Neural progenitor cell (in vitro differentiated cells): ENCODE measurements at regions not wholly inside any gene's neighbourhood (a gene's known extent, or its start where the extent isn't known, plus 50 kb on each side); places are given as distances from the start of the nearest gene placed in this dataset.

Experiments used
- DNase-seq: peaks from one replicate; pipeline ENCODE4 v3.0.0-alpha.2; 2016; ENCODE audit warnings: low spot score
- H2AFZ ChIP-seq: fragments of 200-600 bp; sonication (generic); replicated peaks from 2 replicates; pipeline ENCODE4 v1.6.1; 2016; ENCODE audit warnings: antibody characterized with exemption
- H3F3A ChIP-seq: fragments of 200-600 bp; sonication (generic); 2 replicates; pipeline ENCODE4 v1.6.1; 2016; ENCODE audit warnings: antibody characterized with exemption, low read depth
- H3K27ac ChIP-seq: fragments of 200-600 bp; sonication (generic); 2 replicates; pipeline ENCODE4 v1.5.1; 2016; ENCODE audit warnings: mild to moderate bottlenecking
- H3K27me3 ChIP-seq: fragments of 200-600 bp; sonication (generic); 2 replicates; pipeline ENCODE4 v1.6.1; 2016; ENCODE audit warnings: mild to moderate bottlenecking, moderate library complexity
- H3K36me3 ChIP-seq: fragments of 200-600 bp; sonication (generic); 2 replicates; pipeline ENCODE4 v1.5.1; 2016
- H3K4me1 ChIP-seq: fragments of 200-600 bp; sonication (generic); 2 replicates; pipeline ENCODE4 v1.6.1; 2016; ENCODE audit warnings: mixed run types
- H3K4me2 ChIP-seq: fragments of 200-600 bp; sonication (generic); 2 replicates; pipeline ENCODE4 v1.6.1; 2016
- H3K4me3 ChIP-seq: fragments of 200-600 bp; sonication (generic); 2 replicates; pipeline ENCODE4 v1.5.1; 2016
- H3K79me2 ChIP-seq: fragments of 200-600 bp; sonication (generic); 2 replicates; pipeline ENCODE4 v1.6.1; 2016; ENCODE audit warnings: low read depth
- H3K9ac ChIP-seq: fragments of 200-600 bp; sonication (generic); 2 replicates; pipeline ENCODE4 v1.6.1; 2016
- H3K9me3 ChIP-seq: fragments of 200-600 bp; sonication (generic); 2 replicates; pipeline ENCODE4 v1.5.1; 2016; ENCODE audit warnings: low read depth
- H4K20me1 ChIP-seq: fragments of 200-600 bp; sonication (generic); 2 replicates; pipeline ENCODE4 v1.6.1; 2016; ENCODE audit warnings: low read depth
- H3K27ac Mint-ChIP-seq: 3 replicates; pipeline ENCODE4 v1.8.0; 2021; ENCODE audit warnings: mixed read lengths
- H3K27me3 Mint-ChIP-seq: 2 replicates; pipeline ENCODE4 v1.8.0; 2022; ENCODE audit warnings: low read depth, mild to moderate bottlenecking, inconsistent platforms, moderate library complexity, mixed read lengths; ENCODE audit not compliant: insufficient read depth
- H3K36me3 Mint-ChIP-seq: 3 replicates; pipeline ENCODE4 v1.8.0; 2021; ENCODE audit warnings: mixed read lengths
- H3K4me1 Mint-ChIP-seq: 3 replicates; pipeline ENCODE4 v1.8.0; 2021; ENCODE audit warnings: mixed read lengths
- H3K4me3 Mint-ChIP-seq: 3 replicates; pipeline ENCODE4 v1.8.0; 2021; ENCODE audit warnings: mild to moderate bottlenecking, moderate library complexity, mixed read lengths
- H3K9me3 Mint-ChIP-seq: 3 replicates; pipeline ENCODE4 v1.8.0; 2020; ENCODE audit warnings: mixed read lengths
- CTCF ChIP-seq: fragments of 200-600 bp; sonication (generic); IDR thresholded peaks from 2 replicates; pipeline ENCODE4 v1.5.1; 2017; ENCODE audit warnings: antibody characterized with exemption, mild to moderate bottlenecking
- EZH2 ChIP-seq: fragments of 200-600 bp; sonication (generic); IDR thresholded peaks from 2 replicates; pipeline ENCODE4 v1.6.1; 2017; ENCODE audit warnings: antibody characterized with exemption, mild to moderate bottlenecking, moderate library complexity
- EZH2phosphoT487 ChIP-seq: fragments of 200-600 bp; sonication (generic); IDR thresholded peaks from 2 replicates; pipeline ENCODE4 v1.6.1; 2017; ENCODE audit warnings: antibody characterized with exemption

GRCh38 chr14:23719225-23719985 is 83.2 kb downstream of the DHRS2 start:
- no peaks in the 10 kb centered on the region for H3K4me1 ChIP-seq
- H3K27me3 ChIP-seq, result no peaks in the 10 kb centered on the region
- H3K9ac ChIP-seq, result no peak overlapping the region
- Mint-ChIP-seq H3K4me3 (no peak overlapping the region), H3K4me1 (no peaks in the 10 kb centered on the region), H3K36me3 (no peaks in the 10 kb centered on the region), H3K27me3 (peaks cover 2% of the 10 kb centered on the region), H3K27ac (no peak overlapping the region), H3K9me3 (no peaks in the 10 kb centered on the region)
- no peak overlapping the region for H3K4me2 ChIP-seq
- H4K20me1 ChIP-seq, result no peaks in the 10 kb centered on the region
- no peaks in the 10 kb centered on the region for H3K79me2 ChIP-seq
- H3K36me3 ChIP-seq, result no peaks in the 10 kb centered on the region
- no peak overlapping the region for H3K4me3 ChIP-seq
- DNase-seq, result no peak
- H3K9me3 ChIP-seq, result peaks cover 8% of the 10 kb centered on the region
- H3F3A ChIP-seq, result no peaks in the 10 kb centered on the region
- TF ChIP-seq EZH2phosphoT487 (no peak), EZH2 (no peak), CTCF (no peak)
- H2AFZ ChIP-seq, result no peak overlapping the region
- no peak overlapping the region for H3K27ac ChIP-seq

- Histone ChIP-seq H3F3A (no peaks in the 10 kb centered on the region), H3K9me3 (peaks cover under 1% of the 10 kb centered on the region), H3K27me3 (no peaks in the 10 kb centered on the region), H3K9ac (no peak overlapping the region), H3K36me3 (no peaks in the 10 kb centered on the region), H3K27ac (no peak overlapping the region), H3K4me1 (no peaks in the 10 kb centered on the region), H4K20me1 (no peaks in the 10 kb centered on the region), H3K4me3 (no peak overlapping the region), H3K79me2 (no peaks in the 10 kb centered on the region), H2AFZ (no peak overlapping the region), H3K4me2 (no peak overlapping the region)
- no peaks in the 10 kb centered on the region for H3K36me3 Mint-ChIP-seq
- H3K4me1 Mint-ChIP-seq, result no peaks in the 10 kb centered on the region
- H3K9me3 Mint-ChIP-seq, result no peaks in the 10 kb centered on the region
- H3K4me3 Mint-ChIP-seq, result no peak overlapping the region
- peaks cover 2% of the 10 kb centered on the region for H3K27me3 Mint-ChIP-seq
- TF ChIP-seq EZH2phosphoT487 (no peak), CTCF (no peak), EZH2 (no peak)
- DNase-seq, result no peak
- H3K27ac Mint-ChIP-seq, result no peak overlapping the region
Measured at GRCh38 chr14:23722675-23723074, 86.5 kb downstream of the DHRS2 start.

- Mint-ChIP-seq H3K36me3 (no peaks in the 10 kb centered on the region), H3K4me3 (no peak overlapping the region), H3K27me3 (peaks cover 2% of the 10 kb centered on the region), H3K4me1 (no peaks in the 10 kb centered on the region), H3K27ac (no peak overlapping the region), H3K9me3 (no peaks in the 10 kb centered on the region)
- Histone ChIP-seq H3K9me3 (no peaks in the 10 kb centered on the region), H4K20me1 (no peaks in the 10 kb centered on the region), H2AFZ (no peak overlapping the region), H3K79me2 (no peaks in the 10 kb centered on the region), H3K4me1 (no peaks in the 10 kb centered on the region), H3K27me3 (no peaks in the 10 kb centered on the region), H3F3A (no peaks in the 10 kb centered on the region), H3K27ac (no peak overlapping the region), H3K4me2 (no peak overlapping the region), H3K9ac (no peak overlapping the region), H3K4me3 (no peak overlapping the region), H3K36me3 (no peaks in the 10 kb centered on the region)
- no peak for DNase-seq
- no peak for TF ChIP-seq EZH2
- no peak for TF ChIP-seq CTCF
- no peak for TF ChIP-seq EZH2phosphoT487
Measured at GRCh38 chr14:23723911-23724310, 87.7 kb downstream of the DHRS2 start.
